PC-3 (cell line): ENCODE measurements at regions not wholly inside any gene's neighbourhood (a gene's known extent, or its start where the extent isn't known, plus 50 kb on each side); places are given as distances from the start of the nearest gene placed in this dataset.

Experiments
- ATAC-seq: fragments of 200-7000 bp; cut with Tn5 transposase; 2 replicates; pipeline ENCODE4 v1.9.1; 2020; ENCODE audit warnings: mild to moderate bottlenecking, moderate library complexity
- BruUV-seq: library from RNA; stranded (reverse); fragments of 400-500 nt; replicated peaks from 2 replicates; lab custom pipeline; 2021; lab: Mats Ljungman, UMichigan
- CTCF ChIA-PET: fragments of 300-600 bp; sonication (Branson Sonifier 250); formaldehyde crosslinking; loops from one replicate; lab custom pipeline; 2022; ENCODE audit warnings: antibody characterized with exemption; lab: Charles Lee
- POLR2A ChIA-PET: fragments of 300-600 bp; sonication (Branson Sonifier 250); formaldehyde crosslinking; loops from one replicate; lab custom pipeline; 2022; ENCODE audit warnings: antibody characterized with exemption; ENCODE audit not compliant: unreplicated experiment; lab: Charles Lee
- DNase-seq: peaks from one replicate; pipeline ENCODE4 v3.0.0-alpha.2; 2015
- H2AFZ ChIP-seq: fragments of 300-600 bp; sonication (generic); 2 replicates; pipeline ENCODE4 v1.6.0; 2016; ENCODE audit warnings: antibody characterized with exemption, low read length
- H3F3A ChIP-seq: fragments of 300-600 bp; sonication (generic); one replicate; pipeline ENCODE4 v1.6.0; 2017; ENCODE audit warnings: antibody characterized with exemption, low read length, control low read depth, mild to moderate bottlenecking; ENCODE audit not compliant: unreplicated experiment
- H3K27ac ChIP-seq: fragments of 300-600 bp; sonication (generic); 2 replicates; pipeline ENCODE4 v1.5.1; 2016; ENCODE audit warnings: mild to moderate bottlenecking, low read length
- H3K27me3 ChIP-seq: fragments of 300-600 bp; sonication (generic); 2 replicates; pipeline ENCODE4 v1.6.1; 2016; ENCODE audit warnings: low read length, mixed read lengths
- H3K36me3 ChIP-seq: fragments of 300-600 bp; sonication (generic); 2 replicates; pipeline ENCODE4 v1.6.1; 2016; ENCODE audit warnings: low read depth, mixed run types, low read length, mixed read lengths
- H3K4me1 ChIP-seq: fragments of 300-600 bp; sonication (generic); 2 replicates; pipeline ENCODE4 v1.5.1; 2016; ENCODE audit warnings: low read length; ENCODE audit not compliant: insufficient read depth
- H3K4me2 ChIP-seq: fragments of 300-600 bp; sonication (generic); 2 replicates; pipeline ENCODE4 v1.6.0; 2016; ENCODE audit warnings: low read length
- H3K4me3 ChIP-seq: fragments of 300-600 bp; sonication (generic); 2 replicates; pipeline ENCODE4 v1.5.1; 2016; ENCODE audit warnings: mild to moderate bottlenecking, low read length, mixed read lengths
- H3K79me2 ChIP-seq: fragments of 300-600 bp; sonication (generic); 2 replicates; pipeline ENCODE4 v1.6.1; 2017; ENCODE audit warnings: low read length, mixed read lengths
- H3K9ac ChIP-seq: fragments of 300-600 bp; sonication (generic); 2 replicates; pipeline ENCODE4 v1.6.0; 2016; ENCODE audit warnings: mild to moderate bottlenecking, low read length
- H3K9me2 ChIP-seq: fragments of 300-600 bp; sonication (generic); replicated peaks from 2 replicates; pipeline ENCODE4 v1.6.1; 2016; ENCODE audit warnings: mixed run types, low read length, mixed read lengths
- H3K9me3 ChIP-seq: fragments of 300-600 bp; sonication (generic); 2 replicates; pipeline ENCODE4 v1.6.1; 2016; ENCODE audit warnings: low read length, mixed read lengths
- H4K20me1 ChIP-seq: fragments of 300-600 bp; sonication (generic); 2 replicates; pipeline ENCODE4 v1.6.1; 2016; ENCODE audit warnings: low read length, mixed read lengths
- CTCF ChIP-seq: fragments of 300-600 bp; sonication (generic); conservative IDR thresholded peaks from 2 replicates; pipeline ENCODE4 v1.5.1; 2017; ENCODE audit warnings: antibody characterized with exemption, low read depth, mild to moderate bottlenecking, low read length
- EZH2 ChIP-seq: fragments of 300-600 bp; sonication (generic); IDR thresholded peaks from one replicate; pipeline ENCODE4 v1.6.1; 2017; ENCODE audit warnings: antibody characterized with exemption, mild to moderate bottlenecking, low read length; ENCODE audit not compliant: unreplicated experiment
- EZH2phosphoT487 ChIP-seq: fragments of 300-600 bp; sonication (generic); IDR thresholded peaks from 2 replicates; pipeline ENCODE4 v1.6.1; 2018; ENCODE audit warnings: mild to moderate bottlenecking, antibody characterized with exemption, low read length, borderline replicate concordance
- intact Hi-C: fragments of 100-400 bp; cut with micrococcal nuclease; formaldehyde crosslinking; loops from 2 replicates; pipeline ENCODE4 v1.9.0; 2023

GRCh38 chr11:112400476-112401014 lies 139.9 kb upstream of the PLET1 start:
- H3K9ac ChIP-seq: no peak overlapping the region
- H3K9me3 ChIP-seq: no peaks in the 10 kb centered on the region
- H3K36me3 ChIP-seq: no peaks in the 10 kb centered on the region
- H3K9me2 ChIP-seq: no peaks in the 10 kb centered on the region
- no peaks in the 10 kb centered on the region for H3F3A ChIP-seq
- no peaks in the 10 kb centered on the region for H3K79me2 ChIP-seq
- no peak overlapping the region for H3K27ac ChIP-seq
- no peaks in the 10 kb centered on the region for H3K4me1 ChIP-seq
- intact Hi-C loops: no loop called here
- no peak for TF ChIP-seq EZH2
- TF ChIP-seq EZH2phosphoT487: no peak
- no peak for TF ChIP-seq CTCF
- H3K4me2 ChIP-seq: no peak overlapping the region
- ChIA-PET POLR2A (no interaction called here), CTCF (no interaction called here)
- H2AFZ ChIP-seq: no peak overlapping the region
- no peaks in the 10 kb centered on the region for H4K20me1 ChIP-seq
- no peak overlapping the region for H3K4me3 ChIP-seq
- H3K27me3 ChIP-seq: peaks cover 36% of the 10 kb centered on the region
- DNase-seq (no peak), ATAC-seq (no peak)
- BruUV-seq: no TSS peak

- H3K9ac ChIP-seq: no peak overlapping the region
- no peaks in the 10 kb centered on the region for H4K20me1 ChIP-seq
- H3F3A ChIP-seq: no peaks in the 10 kb centered on the region
- H3K4me1 ChIP-seq: no peaks in the 10 kb centered on the region
- no peaks in the 10 kb centered on the region for H3K36me3 ChIP-seq
- H2AFZ ChIP-seq: no peak overlapping the region
- H3K4me3 ChIP-seq: no peak overlapping the region
- CTCF ChIA-PET: no interaction called here
- no peak overlapping the region for H3K27ac ChIP-seq
- ATAC-seq: peak; percentile 13; the same call in 1 of the 2 replicates
- peaks cover 39% of the 10 kb centered on the region for H3K27me3 ChIP-seq
- no peaks in the 10 kb centered on the region for H3K9me3 ChIP-seq
- H3K9me2 ChIP-seq: no peaks in the 10 kb centered on the region
- POLR2A ChIA-PET: no interaction called here
- DNase-seq: no peak
- H3K4me2 ChIP-seq: no peak overlapping the region
- no peak for TF ChIP-seq EZH2phosphoT487
- TF ChIP-seq CTCF: no peak
- TF ChIP-seq EZH2: no peak
- H3K79me2 ChIP-seq: no peaks in the 10 kb centered on the region
- intact Hi-C loops: no loop called here
- BruUV-seq: no TSS peak
Measured at GRCh38 chr11:112401036-112401769, 140.5 kb upstream of the PLET1 start.

GRCh38 chr11:112403432-112403831 lies 142.8 kb upstream of the PLET1 start:
- ATAC-seq (no peak), DNase-seq (no peak)
- CTCF ChIA-PET: no interaction called here
- peaks cover 33% of the 10 kb centered on the region for H3K27me3 ChIP-seq
- H4K20me1 ChIP-seq: no peaks in the 10 kb centered on the region
- H3K9me3 ChIP-seq: no peaks in the 10 kb centered on the region
- intact Hi-C loops: no loop called here
- no peaks in the 10 kb centered on the region for H3K36me3 ChIP-seq
- no peaks in the 10 kb centered on the region for H3K4me1 ChIP-seq
- H3K9me2 ChIP-seq: no peaks in the 10 kb centered on the region
- no peak overlapping the region for H3K9ac ChIP-seq
- no peak overlapping the region for H3K27ac ChIP-seq
- H3K4me2 ChIP-seq: no peak overlapping the region
- no peak for TF ChIP-seq CTCF
- no TSS peak for BruUV-seq
- POLR2A ChIA-PET: no interaction called here
- H3K79me2 ChIP-seq: no peaks in the 10 kb centered on the region
- H2AFZ ChIP-seq: no peak overlapping the region
- H3K4me3 ChIP-seq: no peak overlapping the region
- no peaks in the 10 kb centered on the region for H3F3A ChIP-seq
